ENCODE measurements at regions not wholly inside any gene's neighbourhood (a gene's known extent, or its start where the extent isn't known, plus 50 kb on each side); places are given as distances from the start of the nearest gene placed in this dataset.

GRCh38 chr1:29467989-29468900 is 231.9 kb downstream of the PTPRU start:
- H3K36me3 ChIP-seq = no peaks in the 10 kb centered on the region
- no peak for DNase-seq
- TF ChIP-seq CTCF (IDR thresholded peaks at IDR 0.05) = no peak
- TF ChIP-seq EP300 (IDR thresholded peaks at IDR 0.05) = no peak
- no peak for TF ChIP-seq POLR2A (IDR thresholded peaks at IDR 0.05)
- 62 to 67% (median 66%) methylated on average over 10 of the region's 10 CpGs for WGBS, 3 donors
- no peaks in the 10 kb centered on the region for H3K9me3 ChIP-seq
- H3K27me3 ChIP-seq = no peaks in the 10 kb centered on the region
- H3K4me1 ChIP-seq (ENCODE audit: insufficient read depth) = no peaks in the 10 kb centered on the region
- intact Hi-C loops (cut with DNase I) = no loop called here
- no peak overlapping the region for H3K27ac ChIP-seq
- H3K4me3 ChIP-seq = no peak overlapping the region

- intact Hi-C loops (cut with DNase I) = no loop called here
- no peaks in the 10 kb centered on the region for H3K9me3 ChIP-seq
- H3K27me3 ChIP-seq = no peaks in the 10 kb centered on the region
- H3K36me3 ChIP-seq = no peaks in the 10 kb centered on the region
- 62 to 85% (median 79%) methylated on average over 3 of the region's 3 CpGs for WGBS, 3 donors
- no peak for DNase-seq
- TF ChIP-seq EP300 (IDR thresholded peaks at IDR 0.05) (no peak), POLR2A (IDR thresholded peaks at IDR 0.05) (no peak), CTCF (IDR thresholded peaks at IDR 0.05) (no peak)
- no peak overlapping the region for H3K27ac ChIP-seq
- H3K4me3 ChIP-seq = no peak overlapping the region
- H3K4me1 ChIP-seq (ENCODE audit: insufficient read depth) = no peaks in the 10 kb centered on the region
Observed at GRCh38 chr1:29466258-29466657, 229.9 kb downstream of the PTPRU start.

- no peaks in the 10 kb centered on the region for H3K4me1 ChIP-seq (ENCODE audit: insufficient read depth)
- no peak for DNase-seq
- H3K36me3 ChIP-seq = no peaks in the 10 kb centered on the region
- no peak overlapping the region for H3K27ac ChIP-seq
- intact Hi-C loops (cut with DNase I) = no loop called here
- H3K27me3 ChIP-seq = no peaks in the 10 kb centered on the region
- H3K4me3 ChIP-seq = no peak overlapping the region
- H3K9me3 ChIP-seq = no peaks in the 10 kb centered on the region
- WGBS, 3 donors = 69 to 74% (median 71%) methylated on average over 4 of the region's 4 CpGs
- TF ChIP-seq CTCF (IDR thresholded peaks at IDR 0.05) (no peak), EP300 (IDR thresholded peaks at IDR 0.05) (no peak), POLR2A (IDR thresholded peaks at IDR 0.05) (no peak)
Observed at GRCh38 chr1:29465755-29466154, 229.4 kb downstream of the PTPRU start.

GRCh38 chr1:29462096-29462495 is 225.8 kb downstream of the PTPRU start:
- no peaks in the 10 kb centered on the region for H3K9me3 ChIP-seq
- 69 to 77% (median 71%) methylated on average over 7 of the region's 7 CpGs for WGBS, 3 donors
- no peaks in the 10 kb centered on the region for H3K4me1 ChIP-seq (ENCODE audit: insufficient read depth)
- no peaks in the 10 kb centered on the region for H3K27me3 ChIP-seq
- no peaks in the 10 kb centered on the region for H3K36me3 ChIP-seq
- no peak overlapping the region for H3K4me3 ChIP-seq
- no peak overlapping the region for H3K27ac ChIP-seq
- intact Hi-C loops (cut with DNase I) = no loop called here
- no peak for TF ChIP-seq EP300 (IDR thresholded peaks at IDR 0.05)
- no peak for TF ChIP-seq POLR2A (IDR thresholded peaks at IDR 0.05)
- TF ChIP-seq CTCF (IDR thresholded peaks at IDR 0.05) = no peak
- no peak for DNase-seq

Measured in ovary (tissue), 7 donors.